Subcutaneous abdominal adipose tissue (tissue), 5 donors: ENCODE measurements at regions not wholly inside any gene's neighbourhood (a gene's known extent, or its start where the extent isn't known, plus 50 kb on each side); places are given as distances from the start of the nearest gene placed in this dataset.

Source experiments
- H3K27ac ChIP-seq: one replicate; pipeline ENCODE4 v1.7.0; 2013; ENCODE audit warnings: low read depth, mild to moderate bottlenecking, inconsistent platforms, low read length, moderate library complexity
- H3K27me3 ChIP-seq, 5 donors: one replicate each; pipeline ENCODE4 v1.7.0; 2013; ENCODE audit warnings: low read length in 5 of 5, inconsistent platforms in 1 of 5; ENCODE audit not compliant: control insufficient read depth in 5 of 5, insufficient read depth in 4 of 5
- H3K36me3 ChIP-seq, 5 donors: one replicate each; pipeline ENCODE4 v1.7.0; 2013; ENCODE audit warnings: low read length in 5 of 5; ENCODE audit not compliant: control insufficient read depth in 5 of 5, insufficient read depth in 5 of 5
- H3K4me1 ChIP-seq, 5 donors: one replicate each; pipeline ENCODE4 v1.7.0; 2013; ENCODE audit warnings: low read length in 5 of 5, mild to moderate bottlenecking in 3 of 5, moderate library complexity in 1 of 5; ENCODE audit not compliant: control insufficient read depth in 5 of 5, insufficient read depth in 5 of 5
- H3K4me3 ChIP-seq, 5 donors: one replicate each; pipeline ENCODE4 v1.7.0; 2013; ENCODE audit warnings: low read length in 5 of 5, low read depth in 1 of 5
- H3K9ac ChIP-seq, 5 donors: one replicate each; pipeline ENCODE4 v1.7.0; 2013; ENCODE audit warnings: low read length in 5 of 5, mild to moderate bottlenecking in 4 of 5, moderate library complexity in 3 of 5
- H3K9me3 ChIP-seq, 5 donors: one replicate each; pipeline ENCODE4 v1.7.0; 2013; ENCODE audit warnings: low read length in 5 of 5; ENCODE audit not compliant: control insufficient read depth in 5 of 5
- donor health status: healthy.
- donor health status: healthy.
- donor health status: healthy.
- donor health status: healthy.
- donor health status: healthy.

- no peak overlapping the region for H3K9ac ChIP-seq
- H3K9me3 ChIP-seq, result no peaks in the 10 kb centered on the region
- H3K4me3 ChIP-seq, result no peak overlapping the region
- H3K4me1 ChIP-seq, result no peaks in the 10 kb centered on the region
- H3K36me3 ChIP-seq, result no peaks in the 10 kb centered on the region
- H3K27me3 ChIP-seq, result no peaks in the 10 kb centered on the region
- no peak overlapping the region for H3K27ac ChIP-seq
Measured at GRCh38 chr10:106395041-106395749, 769.3 kb downstream of the SORCS1 start.

- H3K9ac ChIP-seq, result no peak overlapping the region
- H3K27me3 ChIP-seq, result no peaks in the 10 kb centered on the region
- no peaks in the 10 kb centered on the region for H3K4me1 ChIP-seq
- H3K9me3 ChIP-seq, result no peaks in the 10 kb centered on the region
- H3K4me3 ChIP-seq, result no peak overlapping the region
- H3K27ac ChIP-seq, result no peak overlapping the region
- no peaks in the 10 kb centered on the region for H3K36me3 ChIP-seq
Measured at GRCh38 chr10:106392778-106393177, 771.7 kb downstream of the SORCS1 start.

- Histone ChIP-seq H3K27ac (no peak overlapping the region), H3K4me1 (no peaks in the 10 kb centered on the region), H3K27me3 (peaks cover 0 to 3% (median 0%) of the 10 kb centered on the region in 5 donors), H3K4me3 (no peak overlapping the region), H3K9me3 (no peaks in the 10 kb centered on the region), H3K9ac (no peak overlapping the region), H3K36me3 (no peaks in the 10 kb centered on the region)
Measured at GRCh38 chr10:106387063-106387462, 777.4 kb downstream of the SORCS1 start.

- Histone ChIP-seq H3K9me3 (no peaks in the 10 kb centered on the region), H3K27me3 (peaks cover 0 to 3% (median 0%) of the 10 kb centered on the region in 5 donors), H3K36me3 (no peaks in the 10 kb centered on the region), H3K27ac (no peak overlapping the region), H3K9ac (no peak overlapping the region), H3K4me1 (no peaks in the 10 kb centered on the region), H3K4me3 (no peak overlapping the region)
Measured at GRCh38 chr10:106384496-106384895, 780.0 kb downstream of the SORCS1 start.

- no peak overlapping the region for H3K27ac ChIP-seq
- H3K9ac ChIP-seq, result no peak overlapping the region
- H3K27me3 ChIP-seq, result peaks cover 0 to 3% (median 0%) of the 10 kb centered on the region in 5 donors
- H3K36me3 ChIP-seq, result no peaks in the 10 kb centered on the region
- no peak overlapping the region for H3K4me3 ChIP-seq
- peaks cover 0 to 7% (median 0%) of the 10 kb centered on the region in 5 donors for H3K9me3 ChIP-seq
- H3K4me1 ChIP-seq, result no peaks in the 10 kb centered on the region
Measured at GRCh38 chr10:106380706-106381105, 783.8 kb downstream of the SORCS1 start.

GRCh38 chr10:106378251-106378650, 786.3 kb downstream of the SORCS1 start:
- Histone ChIP-seq H3K9me3 (peaks cover 0 to 7% (median 0%) of the 10 kb centered on the region in 5 donors), H3K27ac (no peak overlapping the region), H3K4me1 (no peaks in the 10 kb centered on the region), H3K4me3 (no peak overlapping the region), H3K27me3 (no peaks in the 10 kb centered on the region), H3K9ac (no peak overlapping the region), H3K36me3 (no peaks in the 10 kb centered on the region)

GRCh38 chr10:106370751-106371150, 793.8 kb downstream of the SORCS1 start:
- Histone ChIP-seq H3K36me3 (no peaks in the 10 kb centered on the region), H3K27me3 (no peaks in the 10 kb centered on the region), H3K4me1 (no peaks in the 10 kb centered on the region), H3K4me3 (no peak overlapping the region), H3K27ac (no peak overlapping the region), H3K9ac (no peak overlapping the region), H3K9me3 (no peaks in the 10 kb centered on the region)

GRCh38 chr10:106360870-106361269, 803.6 kb downstream of the SORCS1 start:
- no peaks in the 10 kb centered on the region for H3K27me3 ChIP-seq
- H3K4me1 ChIP-seq, result no peaks in the 10 kb centered on the region
- H3K27ac ChIP-seq, result no peak overlapping the region
- H3K9ac ChIP-seq, result no peak overlapping the region
- H3K4me3 ChIP-seq, result no peak overlapping the region
- no peaks in the 10 kb centered on the region for H3K36me3 ChIP-seq
- H3K9me3 ChIP-seq, result no peaks in the 10 kb centered on the region

GRCh38 chr10:106355450-106355849, 809.1 kb downstream of the SORCS1 start:
- no peaks in the 10 kb centered on the region for H3K4me1 ChIP-seq
- H3K27me3 ChIP-seq, result no peaks in the 10 kb centered on the region
- no peak overlapping the region for H3K27ac ChIP-seq
- H3K4me3 ChIP-seq, result no peak overlapping the region
- H3K9me3 ChIP-seq, result no peaks in the 10 kb centered on the region
- H3K9ac ChIP-seq, result no peak overlapping the region
- H3K36me3 ChIP-seq, result no peaks in the 10 kb centered on the region

- Histone ChIP-seq H3K9ac (no peak overlapping the region), H3K4me3 (no peak overlapping the region), H3K27ac (no peak overlapping the region), H3K4me1 (no peaks in the 10 kb centered on the region), H3K9me3 (no peaks in the 10 kb centered on the region), H3K36me3 (no peaks in the 10 kb centered on the region), H3K27me3 (no peaks in the 10 kb centered on the region)
Measured at GRCh38 chr10:106348933-106349332, 815.6 kb downstream of the SORCS1 start.
